GM20000 (cell line): ENCODE measurements at regions not wholly inside any gene's neighbourhood (a gene's known extent, or its start where the extent isn't known, plus 50 kb on each side); places are given as distances from the start of the nearest gene placed in this dataset.

ENCODE experiments used
- DNase-seq: peaks from one replicate; pipeline ENCODE4 v3.0.0; 2012; ENCODE audit warnings: low spot score
- TF ChIP-seq, protein P1 (sequence below): IDR thresholded peaks from 2 replicates; pipeline ENCODE4 v1.5.1; 2012; ENCODE audit warnings: mild to moderate bottlenecking, control low read depth; ENCODE audit errors: extremely low read depth, missing control alignments

DNA sequence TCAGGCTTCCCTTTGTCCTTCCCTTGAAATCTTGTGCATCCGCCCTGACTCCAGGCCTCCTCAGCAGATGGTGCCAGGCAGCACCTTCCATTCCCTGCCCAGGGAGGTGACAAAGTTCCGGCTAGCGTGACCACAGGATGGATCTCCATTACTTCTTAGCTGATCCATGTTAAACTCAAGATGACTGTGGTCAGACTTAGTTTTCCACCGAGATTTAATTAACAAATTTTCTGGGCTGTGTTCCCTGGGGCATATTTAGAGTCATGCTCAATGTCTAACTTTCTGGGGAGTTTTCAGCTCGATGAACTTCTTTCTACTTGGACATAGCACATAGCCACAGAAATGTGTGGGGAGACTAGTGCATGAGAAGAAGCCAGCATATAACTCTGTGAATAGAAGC is 215.1 kb upstream of the SFRP2 start:
- DNase-seq = no peak
- TF ChIP-seq, protein P1, sequence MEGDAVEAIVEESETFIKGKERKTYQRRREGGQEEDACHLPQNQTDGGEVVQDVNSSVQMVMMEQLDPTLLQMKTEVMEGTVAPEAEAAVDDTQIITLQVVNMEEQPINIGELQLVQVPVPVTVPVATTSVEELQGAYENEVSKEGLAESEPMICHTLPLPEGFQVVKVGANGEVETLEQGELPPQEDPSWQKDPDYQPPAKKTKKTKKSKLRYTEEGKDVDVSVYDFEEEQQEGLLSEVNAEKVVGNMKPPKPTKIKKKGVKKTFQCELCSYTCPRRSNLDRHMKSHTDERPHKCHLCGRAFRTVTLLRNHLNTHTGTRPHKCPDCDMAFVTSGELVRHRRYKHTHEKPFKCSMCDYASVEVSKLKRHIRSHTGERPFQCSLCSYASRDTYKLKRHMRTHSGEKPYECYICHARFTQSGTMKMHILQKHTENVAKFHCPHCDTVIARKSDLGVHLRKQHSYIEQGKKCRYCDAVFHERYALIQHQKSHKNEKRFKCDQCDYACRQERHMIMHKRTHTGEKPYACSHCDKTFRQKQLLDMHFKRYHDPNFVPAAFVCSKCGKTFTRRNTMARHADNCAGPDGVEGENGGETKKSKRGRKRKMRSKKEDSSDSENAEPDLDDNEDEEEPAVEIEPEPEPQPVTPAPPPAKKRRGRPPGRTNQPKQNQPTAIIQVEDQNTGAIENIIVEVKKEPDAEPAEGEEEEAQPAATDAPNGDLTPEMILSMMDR = no peak

- DNase-seq = no peak
- TF ChIP-seq, protein P1 = no peak
Observed at GRCh38 chr4:154003378-154003777, 214.5 kb upstream of the SFRP2 start.

DNA sequence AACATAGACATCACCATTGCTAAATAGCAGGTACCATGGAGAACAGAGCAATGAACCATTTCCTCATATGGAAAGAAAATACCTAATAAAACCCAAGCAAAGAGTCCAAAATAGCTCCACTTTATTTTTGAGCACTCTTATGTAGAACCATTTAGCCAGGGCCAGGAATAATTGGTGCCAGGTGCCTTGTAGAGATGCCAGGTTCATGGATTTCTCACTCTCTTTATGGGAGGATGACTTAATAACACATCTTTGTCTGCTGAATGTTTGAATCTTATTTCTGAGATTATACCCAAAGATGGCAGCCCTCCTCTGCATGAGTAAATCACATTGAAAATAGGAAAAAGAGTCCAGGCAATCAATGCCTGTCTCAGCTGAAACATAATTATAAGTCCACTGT is 212.3 kb upstream of the SFRP2 start:
- no peak for DNase-seq
- TF ChIP-seq, protein P1 = no peak

DNA sequence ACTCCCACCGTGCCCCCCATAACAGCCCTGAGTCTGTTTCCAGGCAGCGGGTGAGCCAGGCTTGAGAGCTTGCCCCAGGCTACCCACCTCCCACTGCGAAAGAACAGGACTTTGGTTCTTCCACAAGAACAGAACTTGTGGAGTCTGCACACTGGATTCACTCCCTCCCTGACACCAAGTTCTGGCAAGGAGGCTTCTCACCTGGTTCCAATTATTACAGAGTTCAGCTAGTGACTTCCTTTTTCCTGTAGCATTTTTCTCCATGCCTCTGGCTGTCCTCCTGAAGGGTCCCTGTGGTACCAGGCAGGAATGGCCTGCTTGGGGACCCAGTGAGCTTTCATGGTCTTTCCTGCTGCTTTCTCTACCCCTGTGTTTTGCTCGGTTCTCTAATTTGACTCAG is 208.6 kb upstream of the SFRP2 start:
- TF ChIP-seq, protein P1 = no peak
- no peak for DNase-seq

- TF ChIP-seq, protein P1 = no peak
- no peak for DNase-seq
Observed at GRCh38 chr4:153989505-153989904, 200.6 kb upstream of the SFRP2 start.

- DNase-seq = no peak
- TF ChIP-seq, protein P1 = no peak
Observed at GRCh38 chr4:153988492-153989363, 199.8 kb upstream of the SFRP2 start.

GRCh38 chr4:153987291-153987690 is 198.4 kb upstream of the SFRP2 start:
- TF ChIP-seq, protein P1 = no peak
- no peak for DNase-seq
